ENCODE measurements at regions not wholly inside any gene's neighbourhood (a gene's known extent, or its start where the extent isn't known, plus 50 kb on each side); places are given as distances from the start of the nearest gene placed in this dataset.

DNA sequence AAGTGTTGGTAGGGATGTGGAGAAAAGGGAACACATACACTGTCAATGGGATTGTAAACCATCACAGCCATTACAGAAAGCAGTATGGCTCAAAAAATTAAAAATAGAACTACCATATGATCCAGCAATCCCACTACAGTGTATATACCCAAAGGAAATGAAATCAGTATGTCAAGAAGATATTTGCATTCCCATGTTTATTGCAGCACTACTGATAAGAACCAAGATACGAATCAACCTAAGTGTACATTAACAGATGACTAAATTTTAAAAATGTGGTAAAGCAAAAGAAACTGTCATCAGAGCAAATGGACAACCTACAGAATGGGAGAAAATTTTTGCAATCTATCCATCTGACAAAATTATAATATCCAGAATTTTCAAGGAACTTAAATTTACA, 290.4 kb downstream of the IPMK start:
- no peak overlapping the region for H3K27ac ChIP-seq (ENCODE audit: control insufficient read depth, insufficient read depth, low read length)
- dilution Hi-C loops (cut with MboI; ENCODE audit: extremely low pct_ligation_motif_present, low sequenced_read_pairs): no loop called here
- H3K27me3 ChIP-seq (ENCODE audit: control insufficient read depth, extremely low read depth, insufficient read depth, low read length): no peaks in the 10 kb centered on the region
- H3K9ac ChIP-seq (ENCODE audit: control insufficient read depth, extremely low read depth, insufficient read depth, low read length): no peak overlapping the region
- FAIRE-seq: no peak
- H3K9me1 ChIP-seq (ENCODE audit: control insufficient read depth, extremely low read depth, insufficient read depth, low read length): no peaks in the 10 kb centered on the region
- TF ChIP-seq EZH2 (IDR thresholded peaks at IDR 0.05; ENCODE audit: low read length): no peak
- TF ChIP-seq, protein P1, sequence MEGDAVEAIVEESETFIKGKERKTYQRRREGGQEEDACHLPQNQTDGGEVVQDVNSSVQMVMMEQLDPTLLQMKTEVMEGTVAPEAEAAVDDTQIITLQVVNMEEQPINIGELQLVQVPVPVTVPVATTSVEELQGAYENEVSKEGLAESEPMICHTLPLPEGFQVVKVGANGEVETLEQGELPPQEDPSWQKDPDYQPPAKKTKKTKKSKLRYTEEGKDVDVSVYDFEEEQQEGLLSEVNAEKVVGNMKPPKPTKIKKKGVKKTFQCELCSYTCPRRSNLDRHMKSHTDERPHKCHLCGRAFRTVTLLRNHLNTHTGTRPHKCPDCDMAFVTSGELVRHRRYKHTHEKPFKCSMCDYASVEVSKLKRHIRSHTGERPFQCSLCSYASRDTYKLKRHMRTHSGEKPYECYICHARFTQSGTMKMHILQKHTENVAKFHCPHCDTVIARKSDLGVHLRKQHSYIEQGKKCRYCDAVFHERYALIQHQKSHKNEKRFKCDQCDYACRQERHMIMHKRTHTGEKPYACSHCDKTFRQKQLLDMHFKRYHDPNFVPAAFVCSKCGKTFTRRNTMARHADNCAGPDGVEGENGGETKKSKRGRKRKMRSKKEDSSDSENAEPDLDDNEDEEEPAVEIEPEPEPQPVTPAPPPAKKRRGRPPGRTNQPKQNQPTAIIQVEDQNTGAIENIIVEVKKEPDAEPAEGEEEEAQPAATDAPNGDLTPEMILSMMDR (optimal IDR thresholded peaks at IDR 0.05 in 1 of 3, IDR thresholded peaks at IDR 0.05 in 1 of 3, conservative IDR thresholded peaks at IDR 0.05 in 1 of 3; ENCODE audit: extremely low read depth in 1 of 3, insufficient read depth in 2 of 3, low read length in 3 of 3): no peak
- no peaks in the 10 kb centered on the region for H3K79me2 ChIP-seq (ENCODE audit: control insufficient read depth, insufficient read depth, low read length)
- no peak overlapping the region for H3K4me2 ChIP-seq (ENCODE audit: control insufficient read depth, extremely low read depth, insufficient read depth, low read depth, low read length)
- no peaks in the 10 kb centered on the region for H4K20me1 ChIP-seq (ENCODE audit: control insufficient read depth, extremely low read depth, insufficient read depth, low read length)
- no peaks in the 10 kb centered on the region for H3K9me3 ChIP-seq (ENCODE audit: control insufficient read depth, low read depth, low read length)
- no peak overlapping the region for H3K4me3 ChIP-seq (ENCODE audit: control insufficient read depth in 2 of 3, extremely low read depth in 1 of 3, insufficient read depth in 2 of 3, low read depth in 1 of 3, low read length in 3 of 3)
- no peaks in the 10 kb centered on the region for H3K4me1 ChIP-seq (ENCODE audit: control insufficient read depth, extremely low read depth, insufficient read depth, low read length)
- no peak for DNase-seq (ENCODE audit: low read depth, low spot score)
- no peaks in the 10 kb centered on the region for H3K36me3 ChIP-seq (ENCODE audit: control insufficient read depth in 2 of 2, extremely low read depth in 1 of 2, insufficient read depth in 2 of 2, low read length in 2 of 2)
- H2AFZ ChIP-seq (ENCODE audit: control insufficient read depth, low read length): no peak overlapping the region

DNA sequence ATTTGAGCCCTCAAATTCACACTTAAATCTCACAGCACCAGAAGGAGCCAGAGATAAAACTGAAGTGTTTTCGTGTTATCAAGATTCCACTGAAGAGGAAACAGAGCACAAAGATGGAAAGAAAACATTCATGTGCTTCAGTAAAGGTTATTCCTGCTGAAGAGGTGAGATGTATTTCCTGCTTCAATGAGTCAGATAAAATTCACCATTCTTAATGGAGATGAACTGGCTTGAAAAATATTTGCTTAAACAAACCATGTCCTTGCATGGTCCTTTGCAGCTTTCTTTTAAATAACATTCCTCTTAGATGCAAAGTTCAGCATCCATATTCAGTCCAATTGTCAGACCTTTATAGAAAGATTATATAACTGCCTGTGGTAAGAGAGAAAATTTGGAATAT, 294.2 kb downstream of the IPMK start:
- TF ChIP-seq, protein P1 (optimal IDR thresholded peaks at IDR 0.05 in 1 of 3, IDR thresholded peaks at IDR 0.05 in 1 of 3, conservative IDR thresholded peaks at IDR 0.05 in 1 of 3; ENCODE audit: extremely low read depth in 1 of 3, insufficient read depth in 2 of 3, low read length in 3 of 3): no peak
- no peak for TF ChIP-seq EZH2 (IDR thresholded peaks at IDR 0.05; ENCODE audit: low read length)
- Histone ChIP-seq H3K9me1 (ENCODE audit: control insufficient read depth, extremely low read depth, insufficient read depth, low read length) (no peaks in the 10 kb centered on the region), H3K9ac (ENCODE audit: control insufficient read depth, extremely low read depth, insufficient read depth, low read length) (no peak overlapping the region), H3K9me3 (ENCODE audit: control insufficient read depth, low read depth, low read length) (no peaks in the 10 kb centered on the region), H3K27me3 (ENCODE audit: control insufficient read depth, extremely low read depth, insufficient read depth, low read length) (no peaks in the 10 kb centered on the region), H2AFZ (ENCODE audit: control insufficient read depth, low read length) (no peak overlapping the region), H3K4me1 (ENCODE audit: control insufficient read depth, extremely low read depth, insufficient read depth, low read length) (no peaks in the 10 kb centered on the region), H4K20me1 (ENCODE audit: control insufficient read depth, extremely low read depth, insufficient read depth, low read length) (no peaks in the 10 kb centered on the region), H3K27ac (ENCODE audit: control insufficient read depth, insufficient read depth, low read length) (no peak overlapping the region), H3K4me2 (ENCODE audit: control insufficient read depth, extremely low read depth, insufficient read depth, low read depth, low read length) (no peak overlapping the region), H3K36me3 (ENCODE audit: control insufficient read depth in 2 of 2, extremely low read depth in 1 of 2, insufficient read depth in 2 of 2, low read length in 2 of 2) (no peaks in the 10 kb centered on the region), H3K79me2 (ENCODE audit: control insufficient read depth, insufficient read depth, low read length) (no peaks in the 10 kb centered on the region), H3K4me3 (ENCODE audit: control insufficient read depth in 2 of 3, extremely low read depth in 1 of 3, insufficient read depth in 2 of 3, low read depth in 1 of 3, low read length in 3 of 3) (no peak overlapping the region)
- dilution Hi-C loops (cut with MboI; ENCODE audit: extremely low pct_ligation_motif_present, low sequenced_read_pairs): no loop called here
- DNase-seq (ENCODE audit: low read depth, low spot score) (no peak), FAIRE-seq (no peak)

Data from keratinocyte (primary cell).